ENCODE measurements at regions not wholly inside any gene's neighbourhood (a gene's known extent, or its start where the extent isn't known, plus 50 kb on each side); places are given as distances from the start of the nearest gene placed in this dataset.

- no peak for DNase-seq (ENCODE audit: low read depth in 2 of 2)
These were observed 126.6 kb upstream of the CXCR4 start for GRCh38 chr2:136244536-136244885.

- no peak for DNase-seq (ENCODE audit: low read depth in 2 of 2)
These were observed 125.9 kb upstream of the CXCR4 start for GRCh38 chr2:136243638-136244535.

DNA sequence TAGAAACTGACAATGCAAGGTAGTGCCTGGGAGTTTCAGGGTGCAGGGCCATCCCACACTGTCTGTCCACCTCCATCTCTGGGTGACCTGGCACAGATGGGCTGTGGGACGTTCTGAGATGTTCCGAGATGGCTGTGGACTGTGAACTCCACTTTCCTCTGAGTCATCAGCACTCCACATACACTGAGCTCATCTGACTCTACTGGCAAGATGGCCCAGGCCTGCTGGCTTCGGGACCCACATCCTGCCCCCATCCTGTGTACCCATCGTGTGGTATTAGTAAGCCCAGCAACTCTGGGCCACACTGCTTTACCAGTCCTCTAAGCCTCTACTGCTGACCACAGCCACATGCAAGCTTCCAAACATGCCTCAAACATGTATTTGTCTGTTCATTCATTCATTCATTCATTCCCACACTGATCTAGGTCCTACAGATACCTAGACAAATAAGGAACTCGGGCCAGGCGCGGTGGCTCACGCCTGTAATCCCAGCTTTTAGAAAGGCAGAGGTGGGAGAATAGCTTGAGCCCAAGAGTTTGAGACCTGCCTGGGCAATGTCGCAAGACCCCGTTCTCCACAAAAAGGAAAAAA, 124.8 kb upstream of the CXCR4 start:
- no peak for DNase-seq (ENCODE audit: low read depth in 2 of 2)

GRCh38 chr2:136242100-136242499, 124.2 kb upstream of the CXCR4 start:
- no peak for DNase-seq (ENCODE audit: low read depth in 2 of 2)

GRCh38 chr2:136239079-136239685, 121.2 kb upstream of the CXCR4 start:
- DNase-seq (ENCODE audit: low read depth in 2 of 2): no peak

DNA sequence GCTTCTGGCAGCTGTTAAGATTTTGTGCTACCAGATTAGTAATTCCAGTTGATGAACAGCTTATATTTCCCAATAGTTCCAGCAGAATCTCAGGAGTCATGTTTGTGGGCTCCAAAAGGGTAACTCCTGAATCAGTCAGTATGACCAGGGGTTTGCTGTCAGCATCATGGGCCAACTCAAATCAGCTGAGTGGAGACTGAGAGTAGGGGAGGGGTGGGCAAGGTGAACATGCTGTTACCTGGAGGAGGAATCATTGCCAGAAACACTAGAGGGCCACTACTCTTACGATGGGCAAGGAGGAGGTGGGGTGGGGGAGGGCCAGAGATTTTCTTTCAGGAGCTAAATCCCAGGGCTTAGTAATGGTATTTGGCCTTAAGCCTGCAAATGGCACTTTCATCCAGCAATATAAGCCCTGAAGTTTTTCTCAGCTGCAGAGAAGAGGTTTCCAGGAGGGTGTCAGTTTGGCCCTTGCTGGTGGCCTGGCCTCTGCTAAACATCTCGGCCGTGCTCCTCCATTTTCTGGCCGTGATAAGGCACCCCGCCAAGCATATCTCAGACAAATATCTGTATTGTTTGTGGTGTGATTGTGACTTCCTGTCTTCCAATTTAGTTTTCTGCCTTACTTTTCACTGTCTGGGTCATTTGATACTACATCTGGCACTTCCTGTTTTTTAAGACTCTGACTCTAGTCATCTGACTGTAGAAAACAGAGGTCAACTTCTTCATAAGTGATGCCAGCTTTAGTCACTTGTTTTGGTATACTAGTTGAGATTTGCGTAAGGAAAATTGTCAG, 120.5 kb upstream of the CXCR4 start:
- no peak for DNase-seq (ENCODE audit: low read depth in 2 of 2)

DNA sequence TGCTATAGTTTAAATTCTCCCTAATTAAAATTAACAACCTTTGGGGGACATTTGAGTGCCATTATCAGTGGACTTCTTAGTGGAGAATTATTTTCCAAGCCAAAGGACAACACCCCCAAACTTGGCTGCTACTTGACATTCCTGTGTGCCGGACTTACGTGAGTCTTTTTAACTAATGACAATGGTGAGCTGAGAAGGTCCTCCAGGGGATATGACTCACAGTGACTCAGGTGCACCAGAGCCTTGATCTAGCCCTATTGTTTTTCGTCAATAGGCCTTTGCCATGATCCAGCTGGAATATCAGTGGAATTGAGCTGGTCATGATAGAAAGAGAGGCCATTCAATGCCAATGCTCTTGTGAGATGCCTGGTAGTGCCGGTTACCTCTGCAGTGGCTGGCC, 118.1 kb upstream of the CXCR4 start:
- DNase-seq (ENCODE audit: low read depth in 2 of 2): no peak

DNA sequence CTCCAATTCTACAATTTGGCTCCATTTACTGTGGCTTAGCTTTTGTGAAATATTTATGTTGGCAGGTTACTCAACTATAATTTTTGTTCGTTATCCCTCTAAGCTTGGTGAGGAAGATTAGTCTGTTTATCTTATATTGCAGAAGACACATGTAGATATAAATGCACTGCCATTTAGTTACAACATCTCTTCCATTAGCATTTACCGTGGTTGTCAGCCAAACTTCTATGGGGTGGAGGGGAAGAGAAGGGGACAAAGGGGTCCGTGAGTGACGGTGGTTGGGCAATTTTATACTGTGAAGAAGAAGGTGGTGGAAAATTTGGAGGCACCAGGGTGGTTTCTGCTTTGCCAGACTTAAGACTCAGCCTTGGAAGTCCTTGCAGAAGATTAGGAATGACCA, 117.6 kb upstream of the CXCR4 start:
- DNase-seq (ENCODE audit: low read depth in 2 of 2): no peak

- no peak for DNase-seq (ENCODE audit: low read depth in 2 of 2)
These were observed 116.3 kb upstream of the CXCR4 start for GRCh38 chr2:136234261-136234660.

DNA sequence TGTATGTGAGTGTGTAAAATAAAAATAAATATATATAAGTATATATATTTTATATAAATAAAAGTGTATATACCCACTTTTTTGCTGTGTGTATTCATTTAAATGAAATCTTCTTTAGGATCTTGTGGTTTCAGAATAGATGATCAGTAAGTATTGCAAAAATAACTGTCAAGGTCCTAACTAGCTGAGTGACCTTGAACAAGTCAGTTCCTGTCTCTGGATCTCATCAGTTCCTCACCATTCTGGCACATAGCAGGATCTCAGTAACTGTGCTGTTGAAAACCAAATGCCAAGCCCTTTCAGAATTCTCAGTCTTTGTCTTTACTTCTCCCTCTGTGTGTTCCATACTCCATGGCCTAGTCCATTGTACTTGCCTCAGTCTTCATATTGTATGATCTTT, 115.3 kb upstream of the CXCR4 start:
- no peak for DNase-seq (ENCODE audit: low read depth in 2 of 2)

GRCh38 chr2:136232456-136233172, 114.7 kb upstream of the CXCR4 start:
- DNase-seq (ENCODE audit: low read depth in 2 of 2): no peak

DNA sequence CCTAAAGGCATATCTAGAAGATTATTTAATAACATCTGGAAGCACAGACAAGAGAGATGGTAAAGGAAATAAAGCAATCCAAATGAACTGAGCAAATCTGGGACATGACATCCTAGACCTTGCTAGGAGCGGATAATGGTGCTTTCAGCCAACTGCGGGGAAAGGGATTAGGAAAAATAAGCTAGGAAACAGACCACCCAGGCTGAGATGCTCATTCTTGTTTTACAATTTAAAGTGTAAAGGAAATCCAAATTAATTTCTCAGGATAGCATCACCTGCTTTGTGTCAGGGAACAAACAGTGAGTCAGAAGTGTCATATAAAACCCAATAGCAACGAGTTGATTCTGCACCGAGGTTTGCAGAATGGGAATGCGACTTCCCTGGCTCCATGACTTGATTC, 112.5 kb upstream of the CXCR4 start:
- no peak for DNase-seq (ENCODE audit: low read depth in 2 of 2)

GRCh38 chr2:136226903-136227302, 109.0 kb upstream of the CXCR4 start:
- DNase-seq (ENCODE audit: low read depth in 2 of 2): no peak

DNA sequence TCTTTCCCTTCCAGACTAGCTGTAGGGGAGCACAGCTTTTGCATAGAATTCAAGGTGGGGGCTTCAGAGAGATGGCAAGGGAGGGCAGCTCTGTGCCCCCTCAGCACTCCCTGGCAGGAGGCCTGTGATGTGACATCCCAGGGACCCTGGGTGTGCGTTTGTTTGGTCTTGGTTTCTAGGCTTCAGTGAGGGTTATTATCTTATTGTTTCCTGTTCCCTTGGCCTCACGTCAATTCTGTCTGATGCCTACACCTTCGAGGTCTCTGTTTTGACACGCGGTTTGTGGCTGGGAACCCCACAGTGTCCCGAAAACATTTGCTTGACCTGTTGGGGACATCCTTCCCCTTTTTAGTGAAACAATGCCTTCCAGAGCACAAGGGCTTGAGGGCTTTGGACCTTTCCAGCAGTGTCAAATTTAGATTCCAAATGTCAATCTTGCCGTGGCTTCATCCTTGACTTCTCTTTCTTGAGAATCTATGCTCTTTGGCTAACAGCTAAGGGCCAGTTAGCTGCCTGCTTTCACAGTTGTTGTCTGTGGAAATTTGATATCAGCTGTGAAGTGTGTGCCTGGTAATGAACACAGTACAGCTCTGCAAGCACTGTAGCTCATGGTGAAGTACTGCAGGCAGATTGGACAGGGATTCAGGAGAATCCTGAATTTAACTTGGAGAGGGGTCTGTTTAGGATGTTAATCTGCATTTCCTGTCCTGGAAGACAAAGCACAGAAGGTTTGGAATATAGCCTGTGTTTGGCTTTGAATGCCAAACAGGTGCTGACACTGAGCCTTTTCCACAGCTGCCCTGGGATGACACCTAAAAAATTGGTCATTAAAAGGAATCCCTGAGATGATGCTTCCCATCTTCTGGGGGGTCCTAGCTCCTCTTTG, 108.2 kb upstream of the CXCR4 start:
- DNase-seq (ENCODE audit: low read depth in 2 of 2): no peak

GRCh38 chr2:136223274-136223673, 105.3 kb upstream of the CXCR4 start:
- no peak for DNase-seq (ENCODE audit: low read depth in 2 of 2)

DNA sequence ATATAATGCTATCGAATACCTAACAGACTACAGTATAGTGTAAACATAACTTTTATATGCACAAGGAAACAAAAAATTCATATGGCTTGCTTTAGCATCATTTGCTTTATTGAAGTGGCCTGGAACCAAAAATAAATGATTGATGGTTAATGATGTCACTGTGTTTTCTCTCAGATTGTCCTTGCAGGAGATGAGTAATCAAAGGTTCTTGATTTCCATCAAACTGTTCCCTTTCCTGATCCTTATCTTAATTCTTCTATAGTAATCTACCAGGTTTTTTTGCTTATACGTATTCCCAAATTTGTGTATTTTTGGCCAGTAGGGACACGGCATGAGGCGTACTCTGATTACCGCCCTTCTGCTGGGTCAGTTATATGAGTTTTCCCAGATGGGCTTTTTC, 104.9 kb upstream of the CXCR4 start:
- DNase-seq (ENCODE audit: low read depth in 2 of 2): no peak

GRCh38 chr2:136221026-136221425, 103.1 kb upstream of the CXCR4 start:
- no peak for DNase-seq (ENCODE audit: low read depth in 2 of 2)

GRCh38 chr2:136219963-136220362, 102.0 kb upstream of the CXCR4 start:
- DNase-seq (ENCODE audit: low read depth in 2 of 2): no peak

- no peak for DNase-seq (ENCODE audit: low read depth in 2 of 2)
These were observed 101.4 kb upstream of the CXCR4 start for GRCh38 chr2:136219341-136219740.

GRCh38 chr2:136217996-136218395, 100.0 kb upstream of the CXCR4 start:
- no peak for DNase-seq (ENCODE audit: low read depth in 2 of 2)
